ENCODE measurements at regions not wholly inside any gene's neighbourhood (a gene's known extent, or its start where the extent isn't known, plus 50 kb on each side); places are given as distances from the start of the nearest gene placed in this dataset.
"Not testable (repeated sequence)": the region's sequence is repeated elsewhere in the genome, so short reads cannot be mapped to it uniquely, and the experiment has no call there.

GRCh38 chr18:78879072-78879883 is 100.3 kb upstream of the SALL3 start:
- peak; percentile 13 for DNase-seq (ENCODE audit: low read depth, low spot score)
- H3K9me3 Mint-ChIP-seq; H3K27me3 Mint-ChIP-seq (ENCODE audit: low read depth); H3K27ac Mint-ChIP-seq (ENCODE audit: unreplicated experiment); H3K36me3 Mint-ChIP-seq (ENCODE audit: low read depth); H3K4me3 Mint-ChIP-seq; H3K4me1 Mint-ChIP-seq: not testable (repeated sequence)
- peak; percentile 65 for TF ChIP-seq CTCF (conservative IDR thresholded peaks at IDR 0.05)

GRCh38 chr18:78882585-78882984 is 97.0 kb upstream of the SALL3 start:
- Mint-ChIP-seq H3K27me3 (ENCODE audit: low read depth) (peaks cover 6% of the 10 kb centered on the region), H3K36me3 (ENCODE audit: low read depth) (peaks cover 6% of the 10 kb centered on the region), H3K4me3 (no peak overlapping the region), H3K27ac (ENCODE audit: unreplicated experiment) (no peak overlapping the region), H3K4me1 (no peaks in the 10 kb centered on the region), H3K9me3 (peaks cover 18% of the 10 kb centered on the region)
- DNase-seq (ENCODE audit: low read depth, low spot score), result no peak
- no peak for TF ChIP-seq CTCF (conservative IDR thresholded peaks at IDR 0.05)

GRCh38 chr18:78883501-78883900 is 96.1 kb upstream of the SALL3 start:
- no peak overlapping the region for H3K4me3 Mint-ChIP-seq
- DNase-seq (ENCODE audit: low read depth, low spot score), result no peak
- peaks cover 22% of the 10 kb centered on the region for H3K9me3 Mint-ChIP-seq
- no peaks in the 10 kb centered on the region for H3K4me1 Mint-ChIP-seq
- TF ChIP-seq CTCF (conservative IDR thresholded peaks at IDR 0.05), result no peak
- no peak overlapping the region for H3K27ac Mint-ChIP-seq (ENCODE audit: unreplicated experiment)
- H3K27me3 Mint-ChIP-seq (ENCODE audit: low read depth), result peaks cover 6% of the 10 kb centered on the region
- H3K36me3 Mint-ChIP-seq (ENCODE audit: low read depth), result peaks cover 6% of the 10 kb centered on the region

GRCh38 chr18:78884502-78884901 is 95.1 kb upstream of the SALL3 start:
- Mint-ChIP-seq H3K4me3 (no peak overlapping the region), H3K27me3 (ENCODE audit: low read depth) (peaks cover 6% of the 10 kb centered on the region), H3K36me3 (ENCODE audit: low read depth) (peaks cover 11% of the 10 kb centered on the region), H3K4me1 (no peaks in the 10 kb centered on the region), H3K27ac (ENCODE audit: unreplicated experiment) (no peak overlapping the region), H3K9me3 (peaks cover 30% of the 10 kb centered on the region)
- TF ChIP-seq CTCF (conservative IDR thresholded peaks at IDR 0.05), result peak; percentile 23
- no peak for DNase-seq (ENCODE audit: low read depth, low spot score)

- Mint-ChIP-seq H3K27ac (ENCODE audit: unreplicated experiment) (no peak overlapping the region), H3K9me3 (peaks cover 37% of the 10 kb centered on the region), H3K4me1 (no peaks in the 10 kb centered on the region), H3K27me3 (ENCODE audit: low read depth) (peaks cover 6% of the 10 kb centered on the region), H3K36me3 (ENCODE audit: low read depth) (peaks cover 15% of the 10 kb centered on the region), H3K4me3 (no peak overlapping the region)
- DNase-seq (ENCODE audit: low read depth, low spot score), result no peak
- no peak for TF ChIP-seq CTCF (conservative IDR thresholded peaks at IDR 0.05)
Observed at GRCh38 chr18:78889250-78889649, 90.4 kb upstream of the SALL3 start.

All from neural crest cell (in vitro differentiated cells).